ENCODE measurements at regions not wholly inside any gene's neighbourhood (a gene's known extent, or its start where the extent isn't known, plus 50 kb on each side); places are given as distances from the start of the nearest gene placed in this dataset.

DNA sequence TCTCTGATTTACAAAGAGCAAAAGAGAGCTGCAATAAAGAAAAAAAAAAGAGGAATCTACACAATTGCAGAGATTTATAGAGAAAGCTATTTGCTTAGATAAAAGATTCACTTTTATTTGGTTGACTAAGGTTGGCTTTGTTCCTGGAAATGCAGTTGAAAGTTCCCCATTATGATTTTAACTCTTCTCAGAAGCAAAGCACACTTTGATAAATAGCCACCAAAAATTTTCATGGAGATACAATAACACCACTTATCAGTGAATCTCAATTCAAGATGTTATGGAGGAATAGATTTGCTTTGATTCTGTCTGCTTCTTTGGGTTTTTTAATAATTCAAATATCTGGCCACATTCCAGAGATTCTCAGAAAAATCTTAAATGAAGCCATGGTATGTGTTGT lies 88.5 kb upstream of the ANO3 start:
- TF ChIP-seq POLR2A (IDR thresholded peaks at IDR 0.05), result no peak
- TF ChIP-seq, protein P1, sequence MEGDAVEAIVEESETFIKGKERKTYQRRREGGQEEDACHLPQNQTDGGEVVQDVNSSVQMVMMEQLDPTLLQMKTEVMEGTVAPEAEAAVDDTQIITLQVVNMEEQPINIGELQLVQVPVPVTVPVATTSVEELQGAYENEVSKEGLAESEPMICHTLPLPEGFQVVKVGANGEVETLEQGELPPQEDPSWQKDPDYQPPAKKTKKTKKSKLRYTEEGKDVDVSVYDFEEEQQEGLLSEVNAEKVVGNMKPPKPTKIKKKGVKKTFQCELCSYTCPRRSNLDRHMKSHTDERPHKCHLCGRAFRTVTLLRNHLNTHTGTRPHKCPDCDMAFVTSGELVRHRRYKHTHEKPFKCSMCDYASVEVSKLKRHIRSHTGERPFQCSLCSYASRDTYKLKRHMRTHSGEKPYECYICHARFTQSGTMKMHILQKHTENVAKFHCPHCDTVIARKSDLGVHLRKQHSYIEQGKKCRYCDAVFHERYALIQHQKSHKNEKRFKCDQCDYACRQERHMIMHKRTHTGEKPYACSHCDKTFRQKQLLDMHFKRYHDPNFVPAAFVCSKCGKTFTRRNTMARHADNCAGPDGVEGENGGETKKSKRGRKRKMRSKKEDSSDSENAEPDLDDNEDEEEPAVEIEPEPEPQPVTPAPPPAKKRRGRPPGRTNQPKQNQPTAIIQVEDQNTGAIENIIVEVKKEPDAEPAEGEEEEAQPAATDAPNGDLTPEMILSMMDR (IDR thresholded peaks at IDR 0.05), result no peak
